ENCODE measurements at regions not wholly inside any gene's neighbourhood (a gene's known extent, or its start where the extent isn't known, plus 50 kb on each side); places are given as distances from the start of the nearest gene placed in this dataset.
"Not testable (repeated sequence)": the region's sequence is repeated elsewhere in the genome, so short reads cannot be mapped to it uniquely, and the experiment has no call there.

GRCh38 chr7:9575716-9576115, 1142.3 kb downstream of the NXPH1 start:
- no peak for DNase-seq

- DNase-seq, result no peak
Observed at GRCh38 chr7:9582824-9583223, 1149.4 kb downstream of the NXPH1 start.

- no peak for DNase-seq
Observed at GRCh38 chr7:9598411-9598810, 1165.0 kb downstream of the NXPH1 start.

GRCh38 chr7:9600974-9601373, 1167.6 kb downstream of the NXPH1 start:
- DNase-seq, result no peak

GRCh38 chr7:9603291-9603690, 1169.9 kb downstream of the NXPH1 start:
- no peak for DNase-seq

- DNase-seq, result no peak
Observed at GRCh38 chr7:9608560-9608959, 1175.2 kb downstream of the NXPH1 start.

- not testable (repeated sequence) for DNase-seq
Observed at GRCh38 chr7:9620899-9621298, 1187.5 kb downstream of the NXPH1 start.

- not testable (repeated sequence) for DNase-seq
Observed at GRCh38 chr7:9621306-9621902, 1188.0 kb downstream of the NXPH1 start.

GRCh38 chr7:9621927-9622326, 1188.5 kb downstream of the NXPH1 start:
- no peak for DNase-seq

- DNase-seq, result no peak
Observed at GRCh38 chr7:9625953-9626352, 1192.5 kb downstream of the NXPH1 start.

GRCh38 chr7:9645756-9646155, 1212.3 kb downstream of the NXPH1 start:
- DNase-seq, result no peak

- DNase-seq, result no peak
Observed at GRCh38 chr7:9657257-9657656, 1223.8 kb downstream of the NXPH1 start.

- no peak for DNase-seq
Observed at GRCh38 chr7:9671979-9672917, 1238.8 kb downstream of the NXPH1 start.

- no peak for DNase-seq
Observed at GRCh38 chr7:9680713-9681112, 1247.3 kb downstream of the NXPH1 start.

- DNase-seq, result no peak
Observed at GRCh38 chr7:9681284-9681683, 1247.9 kb downstream of the NXPH1 start.

GRCh38 chr7:9691286-9691685, 1257.9 kb downstream of the NXPH1 start:
- DNase-seq, result no peak

GRCh38 chr7:9698375-9698774, 1265.0 kb downstream of the NXPH1 start:
- DNase-seq, result no peak

- no peak for DNase-seq
Observed at GRCh38 chr7:9709216-9709615, 1264.5 kb upstream of the PHF14 start.

- no peak for DNase-seq
Observed at GRCh38 chr7:9711259-9711918, 1262.3 kb upstream of the PHF14 start.

GRCh38 chr7:9718071-9718661, 1255.5 kb upstream of the PHF14 start:
- no peak for DNase-seq

- DNase-seq, result no peak
Observed at GRCh38 chr7:9719303-9719702, 1254.4 kb upstream of the PHF14 start.

- DNase-seq, result no peak
Observed at GRCh38 chr7:9719721-9720120, 1254.0 kb upstream of the PHF14 start.

GRCh38 chr7:9725940-9726663, 1247.6 kb upstream of the PHF14 start:
- DNase-seq, result not testable (repeated sequence)
